ENCODE measurements at regions not wholly inside any gene's neighbourhood (a gene's known extent, or its start where the extent isn't known, plus 50 kb on each side); places are given as distances from the start of the nearest gene placed in this dataset.
"Not testable (repeated sequence)": the region's sequence is repeated elsewhere in the genome, so short reads cannot be mapped to it uniquely, and the experiment has no call there.

DNA sequence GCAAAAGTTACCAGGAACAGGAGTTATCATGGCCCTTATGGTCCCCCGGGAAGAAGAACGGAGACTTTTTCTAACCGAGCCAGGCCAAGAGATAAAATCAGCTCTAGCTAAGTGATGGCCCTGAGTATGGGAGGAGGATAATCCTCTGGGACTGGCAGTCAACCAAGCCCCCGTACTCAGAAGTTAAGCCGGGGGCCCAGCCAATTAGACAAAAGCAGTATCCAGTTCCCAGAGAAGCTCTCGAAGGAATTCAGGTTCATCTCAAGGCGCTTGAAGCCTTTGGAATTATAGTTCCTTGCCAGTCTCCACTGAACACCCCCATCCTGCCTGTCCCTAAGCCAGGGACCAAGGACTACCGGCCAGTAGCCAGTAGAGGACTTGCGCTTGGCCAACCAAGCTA is 365.3 kb upstream of the TCF4 start:
- Histone ChIP-seq H3K4me3 (ENCODE audit: low read depth, low read length, poor library complexity, severe bottlenecking) (no peak overlapping the region), H3F3A (ENCODE audit: insufficient read depth, low read length) (no peaks in the 10 kb centered on the region), H3K36me3 (ENCODE audit: insufficient read depth, low read length) (no peaks in the 10 kb centered on the region), H3K27ac (ENCODE audit: low read depth, low read length, poor library complexity, severe bottlenecking) (no peak overlapping the region), H3K9me2 (ENCODE audit: low read depth, low read length) (no peaks in the 10 kb centered on the region), H3K27me3 (ENCODE audit: insufficient read depth, low read length) (no peaks in the 10 kb centered on the region), H4K20me1 (ENCODE audit: insufficient read depth, low read length) (no peaks in the 10 kb centered on the region), H3K9me3 (ENCODE audit: low read length) (no peaks in the 10 kb centered on the region), H3K9ac (ENCODE audit: low read length) (no peak overlapping the region), H3K4me2 (ENCODE audit: low read length) (no peak overlapping the region), H3K79me2 (ENCODE audit: insufficient read depth, low read length) (no peaks in the 10 kb centered on the region), H2AFZ (ENCODE audit: low read length) (no peak overlapping the region), H3K4me1 (ENCODE audit: insufficient read depth, low read length, severe bottlenecking) (no peaks in the 10 kb centered on the region)
- TF ChIP-seq EZH2 (IDR thresholded peaks at IDR 0.05; ENCODE audit: borderline replicate concordance, low read length) = no peak
- TF ChIP-seq, protein P1, sequence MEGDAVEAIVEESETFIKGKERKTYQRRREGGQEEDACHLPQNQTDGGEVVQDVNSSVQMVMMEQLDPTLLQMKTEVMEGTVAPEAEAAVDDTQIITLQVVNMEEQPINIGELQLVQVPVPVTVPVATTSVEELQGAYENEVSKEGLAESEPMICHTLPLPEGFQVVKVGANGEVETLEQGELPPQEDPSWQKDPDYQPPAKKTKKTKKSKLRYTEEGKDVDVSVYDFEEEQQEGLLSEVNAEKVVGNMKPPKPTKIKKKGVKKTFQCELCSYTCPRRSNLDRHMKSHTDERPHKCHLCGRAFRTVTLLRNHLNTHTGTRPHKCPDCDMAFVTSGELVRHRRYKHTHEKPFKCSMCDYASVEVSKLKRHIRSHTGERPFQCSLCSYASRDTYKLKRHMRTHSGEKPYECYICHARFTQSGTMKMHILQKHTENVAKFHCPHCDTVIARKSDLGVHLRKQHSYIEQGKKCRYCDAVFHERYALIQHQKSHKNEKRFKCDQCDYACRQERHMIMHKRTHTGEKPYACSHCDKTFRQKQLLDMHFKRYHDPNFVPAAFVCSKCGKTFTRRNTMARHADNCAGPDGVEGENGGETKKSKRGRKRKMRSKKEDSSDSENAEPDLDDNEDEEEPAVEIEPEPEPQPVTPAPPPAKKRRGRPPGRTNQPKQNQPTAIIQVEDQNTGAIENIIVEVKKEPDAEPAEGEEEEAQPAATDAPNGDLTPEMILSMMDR (IDR thresholded peaks at IDR 0.05; ENCODE audit: low read length) = no peak

DNA sequence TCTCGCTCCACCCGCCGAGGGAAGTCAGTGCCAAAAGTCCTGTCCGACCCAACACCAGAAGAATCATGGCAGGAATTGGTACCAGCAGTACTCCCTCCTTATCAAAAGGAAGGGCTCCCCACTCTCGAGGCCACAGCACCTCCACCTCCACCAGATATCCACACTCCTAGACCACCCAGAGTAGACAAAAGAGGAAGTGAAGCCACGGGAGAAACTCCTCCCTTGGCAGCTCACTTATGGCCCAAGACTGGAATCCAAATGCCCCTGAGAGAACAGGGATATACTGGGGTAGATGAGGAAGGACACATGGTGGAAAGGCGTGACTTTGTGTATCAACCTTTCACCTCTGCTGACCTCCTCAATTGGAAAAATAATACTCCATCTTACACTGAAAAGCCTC is 363.7 kb upstream of the TCF4 start:
- not testable (repeated sequence) for H3K9me2 ChIP-seq (ENCODE audit: low read depth, low read length); H3K36me3 ChIP-seq (ENCODE audit: insufficient read depth, low read length); H3K79me2 ChIP-seq (ENCODE audit: insufficient read depth, low read length); H3F3A ChIP-seq (ENCODE audit: insufficient read depth, low read length); H4K20me1 ChIP-seq (ENCODE audit: insufficient read depth, low read length); H3K4me2 ChIP-seq (ENCODE audit: low read length); H3K4me3 ChIP-seq (ENCODE audit: low read depth, low read length, poor library complexity, severe bottlenecking); H3K27me3 ChIP-seq (ENCODE audit: insufficient read depth, low read length); H3K4me1 ChIP-seq (ENCODE audit: insufficient read depth, low read length, severe bottlenecking); H3K9me3 ChIP-seq (ENCODE audit: low read length); H2AFZ ChIP-seq (ENCODE audit: low read length); H3K27ac ChIP-seq (ENCODE audit: low read depth, low read length, poor library complexity, severe bottlenecking); H3K9ac ChIP-seq (ENCODE audit: low read length)

DNA sequence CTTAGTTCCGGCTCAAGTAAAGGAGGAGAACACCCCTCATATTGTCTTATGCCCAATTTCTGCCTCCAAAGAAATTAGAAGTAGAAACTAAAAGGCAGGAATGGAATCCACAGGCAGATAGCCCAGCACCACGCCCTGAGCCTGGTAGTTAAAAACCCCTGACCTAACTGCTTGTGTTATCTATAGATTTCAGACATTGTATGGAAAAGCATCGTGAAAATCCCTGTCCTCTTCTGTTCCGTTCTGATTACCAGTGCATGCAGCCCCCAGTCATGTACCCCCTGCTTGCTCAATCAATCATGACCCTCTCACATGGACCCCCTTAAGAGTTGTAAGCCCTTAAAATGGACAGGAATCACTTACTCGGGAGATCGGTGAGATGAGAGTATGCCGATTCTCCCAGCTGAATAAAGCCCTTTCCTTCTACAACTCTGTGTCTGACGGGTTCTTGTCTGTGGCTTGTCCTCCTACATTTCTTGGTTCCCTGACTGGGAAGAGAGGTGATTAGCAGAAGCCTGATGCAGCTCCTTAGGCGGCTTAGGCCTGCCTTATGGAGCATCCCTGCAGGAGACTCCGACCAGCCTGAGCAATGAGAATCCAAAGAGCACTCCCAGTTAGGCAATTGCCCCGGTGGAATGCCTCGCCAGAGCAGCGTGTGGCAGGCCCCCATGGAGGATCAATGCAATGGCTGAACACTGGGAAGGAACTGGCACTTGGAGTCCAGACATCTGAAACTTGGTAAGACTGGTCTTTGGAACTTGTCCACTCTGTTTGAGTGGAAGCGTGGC is 362.6 kb upstream of the TCF4 start:
- no peak overlapping the region for H3K4me3 ChIP-seq (ENCODE audit: low read depth, low read length, poor library complexity, severe bottlenecking)
- no peaks in the 10 kb centered on the region for H3K36me3 ChIP-seq (ENCODE audit: insufficient read depth, low read length)
- H3K79me2 ChIP-seq (ENCODE audit: insufficient read depth, low read length) = no peaks in the 10 kb centered on the region
- TF ChIP-seq, protein P1 (IDR thresholded peaks at IDR 0.05; ENCODE audit: low read length) = no peak
- TF ChIP-seq EZH2 (IDR thresholded peaks at IDR 0.05; ENCODE audit: borderline replicate concordance, low read length) = no peak
- H3K27me3 ChIP-seq (ENCODE audit: insufficient read depth, low read length) = no peaks in the 10 kb centered on the region
- no peak overlapping the region for H3K27ac ChIP-seq (ENCODE audit: low read depth, low read length, poor library complexity, severe bottlenecking)
- no peak overlapping the region for H2AFZ ChIP-seq (ENCODE audit: low read length)
- H4K20me1 ChIP-seq (ENCODE audit: insufficient read depth, low read length) = no peaks in the 10 kb centered on the region
- H3K4me1 ChIP-seq (ENCODE audit: insufficient read depth, low read length, severe bottlenecking) = no peaks in the 10 kb centered on the region
- no peak overlapping the region for H3K4me2 ChIP-seq (ENCODE audit: low read length)
- H3F3A ChIP-seq (ENCODE audit: insufficient read depth, low read length) = no peaks in the 10 kb centered on the region
- no peak overlapping the region for H3K9ac ChIP-seq (ENCODE audit: low read length)
- H3K9me2 ChIP-seq (ENCODE audit: low read depth, low read length) = no peaks in the 10 kb centered on the region
- H3K9me3 ChIP-seq (ENCODE audit: low read length) = no peaks in the 10 kb centered on the region

DNA sequence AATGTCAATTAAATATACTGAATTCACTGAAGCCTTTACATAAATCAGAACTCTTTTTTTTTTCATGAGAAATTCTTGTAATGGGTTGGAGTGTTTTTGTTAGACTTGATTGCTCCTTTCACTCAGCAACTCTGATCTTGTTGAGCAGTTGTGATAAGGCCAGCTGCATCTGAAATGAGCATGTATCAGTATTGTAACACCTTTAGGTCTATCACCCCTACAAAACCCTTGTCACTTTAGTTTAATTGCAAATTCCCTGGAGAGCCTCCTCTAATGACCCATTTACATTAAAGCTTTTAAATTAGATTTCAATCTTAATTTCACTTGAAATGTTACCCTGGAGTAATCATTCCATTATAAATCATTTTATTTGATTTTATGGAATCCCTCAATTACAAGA is 346.8 kb upstream of the TCF4 start:
- Histone ChIP-seq H3K4me2 (ENCODE audit: low read length) (no peak overlapping the region), H3F3A (ENCODE audit: insufficient read depth, low read length) (no peaks in the 10 kb centered on the region), H3K9me2 (ENCODE audit: low read depth, low read length) (no peaks in the 10 kb centered on the region), H3K9ac (ENCODE audit: low read length) (no peak overlapping the region), H3K4me1 (ENCODE audit: insufficient read depth, low read length, severe bottlenecking) (no peaks in the 10 kb centered on the region), H3K4me3 (ENCODE audit: low read depth, low read length, poor library complexity, severe bottlenecking) (no peak overlapping the region), H3K9me3 (ENCODE audit: low read length) (peaks cover 9% of the 10 kb centered on the region; the same call in 1 of the 2 replicates), H2AFZ (ENCODE audit: low read length) (no peak overlapping the region), H3K27ac (ENCODE audit: low read depth, low read length, poor library complexity, severe bottlenecking) (no peak overlapping the region), H4K20me1 (ENCODE audit: insufficient read depth, low read length) (no peaks in the 10 kb centered on the region), H3K79me2 (ENCODE audit: insufficient read depth, low read length) (no peaks in the 10 kb centered on the region), H3K36me3 (ENCODE audit: insufficient read depth, low read length) (no peaks in the 10 kb centered on the region), H3K27me3 (ENCODE audit: insufficient read depth, low read length) (no peaks in the 10 kb centered on the region)
- TF ChIP-seq EZH2 (IDR thresholded peaks at IDR 0.05; ENCODE audit: borderline replicate concordance, low read length) = no peak
- TF ChIP-seq, protein P1 (IDR thresholded peaks at IDR 0.05; ENCODE audit: low read length) = no peak

Measured in OCI-LY1 (cell line).